Ascending aorta (tissue), 2 donors: ENCODE measurements at regions not wholly inside any gene's neighbourhood (a gene's known extent, or its start where the extent isn't known, plus 50 kb on each side); places are given as distances from the start of the nearest gene placed in this dataset.

ENCODE experiments used
- DNase-seq, 2 donors: peaks; one replicate each; pipeline ENCODE4 v3.0.0-alpha.2; 2019; ENCODE audit warnings: low spot score in 2 of 2
- H3K27ac ChIP-seq, 2 donors: fragments of 200-600 bp; sonication (generic); one replicate each; pipeline ENCODE4 v1.5.1; 2016 to 2017; ENCODE audit warnings: mild to moderate bottlenecking in 1 of 2
- H3K27me3 ChIP-seq: fragments of 200-600 bp; sonication (generic); one replicate; pipeline ENCODE4 v1.5.1; 2017
- H3K36me3 ChIP-seq, 2 donors: fragments of 200-600 bp; sonication (generic); one replicate each; pipeline ENCODE4 v1.5.1; 2016
- H3K4me1 ChIP-seq, 2 donors: fragments of 200-600 bp; sonication (generic); one replicate each; pipeline ENCODE4 v1.5.1; 2016 to 2017; ENCODE audit warnings: mild to moderate bottlenecking in 1 of 2
- H3K4me3 ChIP-seq, 2 donors: fragments of 200-600 bp; sonication (generic); one replicate each; pipeline ENCODE4 v1.5.1; 2016 to 2017; ENCODE audit warnings: mild to moderate bottlenecking in 1 of 2
- H3K9me3 ChIP-seq, 2 donors: fragments of 200-600 bp; sonication (generic); one replicate each; pipeline ENCODE4 v1.5.1; 2016
- intact Hi-C: fragments of 100-400 bp; cut with DNase I; formaldehyde crosslinking; loops from one replicate; pipeline ENCODE4 v1.15.1; 2023
- TF ChIP-seq, protein P1 (sequence below), 3 experiments: fragments of 200-600 bp in 2 of 3; fragments of 450-650 bp in 1 of 3; sonication (generic) in 2 of 3; IDR thresholded peaks; one replicate each; pipeline ENCODE4 v1.5.1; 2016 to 2019; ENCODE audit warnings: antibody characterized with exemption in 3 of 3, mild to moderate bottlenecking in 1 of 3, moderate library complexity in 1 of 3

DNA sequence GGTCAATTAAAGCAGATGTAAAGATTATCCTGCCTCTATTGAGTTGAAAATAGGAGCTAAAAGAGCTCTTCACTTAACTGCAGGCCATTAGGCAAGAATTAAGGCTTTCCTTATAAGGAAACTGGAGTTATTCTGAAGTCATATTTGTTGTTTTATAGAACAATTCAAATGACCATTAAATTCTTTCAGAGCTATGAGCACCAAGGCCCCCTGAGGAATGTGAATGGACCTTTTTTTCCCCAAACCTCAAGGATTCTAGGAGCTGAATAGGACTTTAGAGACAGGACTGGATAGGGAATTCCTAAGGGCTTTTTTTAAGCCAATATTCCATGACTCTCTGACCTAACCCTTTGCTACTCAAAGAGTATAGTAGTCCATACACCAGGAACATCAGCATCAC is 565.7 kb upstream of the BTBD3 start:
- Histone ChIP-seq H3K4me1 (no peaks in the 10 kb centered on the region), H3K4me3 (no peak overlapping the region), H3K9me3 (no peaks in the 10 kb centered on the region), H3K27me3 (no peaks in the 10 kb centered on the region), H3K27ac (no peak overlapping the region), H3K36me3 (no peaks in the 10 kb centered on the region)
- intact Hi-C loops, result no loop called here
- no peak for DNase-seq
- TF ChIP-seq, protein P1, sequence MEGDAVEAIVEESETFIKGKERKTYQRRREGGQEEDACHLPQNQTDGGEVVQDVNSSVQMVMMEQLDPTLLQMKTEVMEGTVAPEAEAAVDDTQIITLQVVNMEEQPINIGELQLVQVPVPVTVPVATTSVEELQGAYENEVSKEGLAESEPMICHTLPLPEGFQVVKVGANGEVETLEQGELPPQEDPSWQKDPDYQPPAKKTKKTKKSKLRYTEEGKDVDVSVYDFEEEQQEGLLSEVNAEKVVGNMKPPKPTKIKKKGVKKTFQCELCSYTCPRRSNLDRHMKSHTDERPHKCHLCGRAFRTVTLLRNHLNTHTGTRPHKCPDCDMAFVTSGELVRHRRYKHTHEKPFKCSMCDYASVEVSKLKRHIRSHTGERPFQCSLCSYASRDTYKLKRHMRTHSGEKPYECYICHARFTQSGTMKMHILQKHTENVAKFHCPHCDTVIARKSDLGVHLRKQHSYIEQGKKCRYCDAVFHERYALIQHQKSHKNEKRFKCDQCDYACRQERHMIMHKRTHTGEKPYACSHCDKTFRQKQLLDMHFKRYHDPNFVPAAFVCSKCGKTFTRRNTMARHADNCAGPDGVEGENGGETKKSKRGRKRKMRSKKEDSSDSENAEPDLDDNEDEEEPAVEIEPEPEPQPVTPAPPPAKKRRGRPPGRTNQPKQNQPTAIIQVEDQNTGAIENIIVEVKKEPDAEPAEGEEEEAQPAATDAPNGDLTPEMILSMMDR (IDR thresholded peaks at IDR 0.05), result no peak

DNA sequence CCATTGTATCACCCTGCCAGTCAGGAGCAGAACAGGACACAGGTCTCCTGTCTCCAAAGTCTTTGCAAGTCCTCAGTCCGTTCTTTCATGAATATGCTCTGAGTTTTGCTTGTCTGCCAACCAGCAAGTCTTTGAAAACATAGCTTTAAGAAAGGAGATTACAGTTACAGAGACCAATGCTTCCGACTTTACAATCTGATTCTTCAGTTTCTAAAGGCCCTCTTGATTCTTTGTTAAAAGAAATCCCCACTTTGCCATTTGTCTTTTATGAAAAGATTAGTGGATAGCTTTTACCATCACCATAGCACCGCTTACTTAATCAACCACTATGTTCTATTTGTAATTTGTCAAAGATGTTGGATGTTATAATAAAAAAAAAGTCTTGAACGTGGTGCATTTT is 562.8 kb upstream of the BTBD3 start:
- DNase-seq, result no peak
- H3K4me1 ChIP-seq, result no peaks in the 10 kb centered on the region
- H3K27me3 ChIP-seq, result no peaks in the 10 kb centered on the region
- no peak overlapping the region for H3K4me3 ChIP-seq
- H3K36me3 ChIP-seq, result no peaks in the 10 kb centered on the region
- H3K27ac ChIP-seq, result no peak overlapping the region
- intact Hi-C loops, result no loop called here
- H3K9me3 ChIP-seq, result no peaks in the 10 kb centered on the region
- TF ChIP-seq, protein P1 (IDR thresholded peaks at IDR 0.05), result no peak

DNA sequence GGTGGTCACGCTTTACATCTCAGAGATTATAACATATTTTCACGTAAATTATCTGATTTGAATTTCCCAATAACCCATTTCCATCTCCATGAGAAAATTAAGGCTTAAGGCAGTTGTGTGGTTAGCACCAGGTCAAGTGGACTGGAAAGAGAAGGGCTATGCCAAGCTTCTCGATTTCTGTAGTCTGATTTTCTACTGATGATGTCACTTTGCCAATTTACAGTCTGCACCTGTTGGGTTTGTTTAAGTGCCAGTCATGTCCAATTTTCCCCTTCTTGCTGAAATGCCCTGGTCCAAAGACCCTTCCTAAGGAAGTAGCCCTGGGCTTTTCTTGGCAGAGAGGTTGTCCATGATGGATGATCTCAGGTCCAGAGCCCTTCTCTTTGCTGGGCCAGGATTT is 562.3 kb upstream of the BTBD3 start:
- intact Hi-C loops, result no loop called here
- no peaks in the 10 kb centered on the region for H3K9me3 ChIP-seq
- H3K4me3 ChIP-seq, result no peak overlapping the region
- no peaks in the 10 kb centered on the region for H3K4me1 ChIP-seq
- no peak overlapping the region for H3K27ac ChIP-seq
- no peak for DNase-seq
- H3K27me3 ChIP-seq, result no peaks in the 10 kb centered on the region
- TF ChIP-seq, protein P1 (IDR thresholded peaks at IDR 0.05), result no peak
- no peaks in the 10 kb centered on the region for H3K36me3 ChIP-seq

DNA sequence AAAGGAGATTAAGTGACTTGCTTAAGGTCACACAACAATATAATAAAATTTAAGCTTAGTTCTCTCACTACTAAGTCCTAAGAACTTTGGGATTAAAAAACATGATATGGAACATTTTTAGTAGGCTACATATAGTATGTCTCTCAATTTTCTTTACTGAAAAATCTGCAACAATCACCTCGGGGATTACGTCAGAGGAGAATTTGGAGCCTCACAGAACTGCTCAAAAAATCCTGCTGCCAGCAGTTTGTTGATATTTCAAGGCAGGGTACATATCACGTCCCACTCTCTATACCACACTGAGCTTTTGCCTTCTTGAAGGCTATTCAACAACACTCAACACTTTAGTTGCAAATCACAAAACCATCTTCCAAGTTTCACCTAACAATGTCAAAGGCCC is 561.6 kb upstream of the BTBD3 start:
- intact Hi-C loops, result no loop called here

DNA sequence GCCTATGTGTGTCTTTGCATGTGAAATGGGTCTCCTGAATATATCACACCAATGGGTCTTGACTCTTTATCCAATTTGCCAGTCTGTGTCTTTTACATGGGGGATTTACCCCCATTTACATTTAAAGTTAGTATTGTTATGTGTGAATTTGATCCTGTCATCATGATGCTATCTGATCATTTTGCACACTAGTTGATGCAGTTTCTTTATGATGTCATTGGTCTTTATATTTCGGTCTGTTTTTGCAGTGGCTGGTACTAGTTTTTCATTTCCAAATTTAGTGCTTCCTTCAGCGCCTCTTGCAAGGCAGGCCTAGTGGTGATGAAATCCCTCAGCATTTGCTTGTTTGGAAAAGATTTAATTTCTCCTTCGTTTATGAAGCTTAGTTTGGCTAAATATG is 555.2 kb upstream of the BTBD3 start:
- DNase-seq, result no peak
- TF ChIP-seq, protein P1 (IDR thresholded peaks at IDR 0.05), result no peak
- Histone ChIP-seq H3K27me3 (no peaks in the 10 kb centered on the region), H3K4me3 (no peak overlapping the region), H3K27ac (no peak overlapping the region), H3K9me3 (no peaks in the 10 kb centered on the region), H3K36me3 (no peaks in the 10 kb centered on the region), H3K4me1 (no peaks in the 10 kb centered on the region)
- intact Hi-C loops, result no loop called here

More for the DNA sequence above, 561.6 kb upstream of the BTBD3 start:
- no peaks in the 10 kb centered on the region for H3K27me3 ChIP-seq
- H3K27ac ChIP-seq, result no peak overlapping the region
- no peaks in the 10 kb centered on the region for H3K36me3 ChIP-seq
- H3K9me3 ChIP-seq, result no peaks in the 10 kb centered on the region
- H3K4me1 ChIP-seq, result no peaks in the 10 kb centered on the region
- H3K4me3 ChIP-seq, result no peak overlapping the region
- no peak for DNase-seq
- TF ChIP-seq, protein P1 (IDR thresholded peaks at IDR 0.05), result no peak

DNA sequence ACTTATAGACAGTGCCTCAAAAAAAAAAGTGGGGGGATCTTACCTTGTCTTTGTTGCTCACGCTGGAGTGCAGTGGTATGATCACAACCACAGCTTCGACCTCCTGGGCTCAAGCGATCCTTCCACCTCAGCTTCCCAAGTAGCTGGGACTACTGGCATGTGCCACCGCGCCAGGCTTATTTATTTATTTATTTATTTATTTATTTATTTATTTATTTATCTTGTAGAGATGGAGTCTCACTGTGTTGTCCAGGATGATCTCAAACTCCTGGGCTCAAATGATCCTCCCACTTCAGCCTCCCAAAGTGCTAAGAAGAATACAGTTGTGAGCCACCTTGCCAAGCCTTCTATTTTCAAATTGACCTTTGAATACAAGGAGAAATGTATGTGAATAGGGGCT is 553.0 kb upstream of the BTBD3 start:
- TF ChIP-seq, protein P1 (IDR thresholded peaks at IDR 0.05), result no peak
- Histone ChIP-seq H3K27ac (no peak overlapping the region), H3K36me3 (no peaks in the 10 kb centered on the region), H3K27me3 (no peaks in the 10 kb centered on the region), H3K9me3 (no peaks in the 10 kb centered on the region), H3K4me1 (no peaks in the 10 kb centered on the region), H3K4me3 (no peak overlapping the region)
- DNase-seq, result no peak
- intact Hi-C loops, result no loop called here
